Lung (tissue), 11 donors: ENCODE measurements at regions not wholly inside any gene's neighbourhood (a gene's known extent, or its start where the extent isn't known, plus 50 kb on each side); places are given as distances from the start of the nearest gene placed in this dataset.

Experiments
- ATAC-seq: fragments of 200-7000 bp; cut with Tn5 transposase; one replicate; pipeline ENCODE4 v1.9.1; 2020; ENCODE audit warnings: moderate number of reproducible peaks; ENCODE audit not compliant: insufficient read depth, low FRiP score
- DNase-seq, 3 donors: peaks; one replicate each; pipeline ENCODE4 v3.0.0-alpha.2; 2013 to 2017
- H3K27ac ChIP-seq, 2 donors: one replicate each; pipeline ENCODE4 v1.5.1; 2013; ENCODE audit warnings: mild to moderate bottlenecking in 2 of 2, moderate library complexity in 2 of 2, control low read depth in 1 of 2, inconsistent platforms in 1 of 2, low read depth in 1 of 2, low read length in 1 of 2
- H3K27me3 ChIP-seq, 3 donors: one replicate each; pipeline ENCODE4 v1.5.1; 2013; ENCODE audit warnings: low read length in 2 of 3; ENCODE audit not compliant: control insufficient read depth in 3 of 3, insufficient read depth in 3 of 3
- H3K36me3 ChIP-seq, 4 donors: one replicate each; pipeline ENCODE4 v1.5.1; 2013; ENCODE audit warnings: low read length in 4 of 4, mild to moderate bottlenecking in 1 of 4, moderate library complexity in 1 of 4; ENCODE audit not compliant: control insufficient read depth in 4 of 4, insufficient read depth in 4 of 4
- H3K4me1 ChIP-seq, 5 donors: one replicate each; pipeline ENCODE4 v1.5.1; 2013; ENCODE audit warnings: low read length in 5 of 5, mild to moderate bottlenecking in 2 of 5, moderate library complexity in 1 of 5; ENCODE audit not compliant: control insufficient read depth in 5 of 5, insufficient read depth in 5 of 5
- H3K4me3 ChIP-seq: one replicate; pipeline ENCODE4 v1.5.1; 2013; ENCODE audit warnings: mild to moderate bottlenecking, control low read depth, moderate library complexity
- H3K9ac ChIP-seq, 2 donors: one replicate each; pipeline ENCODE4 v1.5.1; 2013; ENCODE audit warnings: low read length in 2 of 2, control low read depth in 1 of 2; ENCODE audit not compliant: insufficient read depth in 1 of 2
- H3K9me3 ChIP-seq, 4 donors: one replicate each; pipeline ENCODE4 v1.5.1; 2013; ENCODE audit warnings: low read length in 3 of 4, mild to moderate bottlenecking in 1 of 4, moderate library complexity in 1 of 4; ENCODE audit not compliant: control insufficient read depth in 4 of 4, insufficient read depth in 3 of 4
- WGBS, 2 donors: extraction: QIAGEN DNeasy Blood & Tissue Kit; methylation state at CpG; one replicate each; pipeline ENCODE4 v1.1.7; 2013; 5-methylcytosine and 5-hydroxymethylcytosine counted together
- TF ChIP-seq, protein P1 (sequence below): IDR thresholded peaks from 2 replicates; pipeline ENCODE4 v1.5.1; 2012; ENCODE audit warnings: mild to moderate bottlenecking; ENCODE audit errors: control extremely low read depth, extremely low read depth
- donor health status: control.
- donor health status: control.
- donor health status: Bipolar disorder and iron deficiency.
- donor health status: healthy.
- donor health status: DM: yes; HTN: yes; CAD: no.

DNA sequence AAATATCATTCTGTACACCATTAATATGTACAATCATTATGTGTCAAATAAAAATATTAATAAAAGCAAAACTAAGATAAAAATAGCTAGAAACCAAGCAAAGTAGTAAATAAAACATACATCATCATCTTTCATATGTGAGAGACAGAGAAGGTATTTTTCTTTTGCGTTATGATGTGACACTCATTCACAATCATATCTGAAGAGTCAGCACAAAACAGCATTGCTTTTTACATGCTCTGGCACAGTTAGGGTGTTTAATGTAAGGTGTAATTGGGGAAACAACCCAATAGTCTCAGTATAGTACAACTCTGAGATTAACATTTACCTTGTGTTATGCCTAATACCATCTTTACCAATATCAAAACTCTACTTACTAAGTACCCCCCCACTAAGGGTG, 376.6 kb downstream of the TMA16 start:
- Histone ChIP-seq H3K9me3 (no peaks in the 10 kb centered on the region), H3K27ac (no peak overlapping the region), H3K36me3 (no peaks in the 10 kb centered on the region), H3K9ac (no peak overlapping the region), H3K4me3 (no peak overlapping the region), H3K4me1 (no peaks in the 10 kb centered on the region), H3K27me3 (no peaks in the 10 kb centered on the region)
- WGBS, 2 donors: 87 to 91% methylated on average over 1 of the region's 1 CpG
- TF ChIP-seq, protein P1, sequence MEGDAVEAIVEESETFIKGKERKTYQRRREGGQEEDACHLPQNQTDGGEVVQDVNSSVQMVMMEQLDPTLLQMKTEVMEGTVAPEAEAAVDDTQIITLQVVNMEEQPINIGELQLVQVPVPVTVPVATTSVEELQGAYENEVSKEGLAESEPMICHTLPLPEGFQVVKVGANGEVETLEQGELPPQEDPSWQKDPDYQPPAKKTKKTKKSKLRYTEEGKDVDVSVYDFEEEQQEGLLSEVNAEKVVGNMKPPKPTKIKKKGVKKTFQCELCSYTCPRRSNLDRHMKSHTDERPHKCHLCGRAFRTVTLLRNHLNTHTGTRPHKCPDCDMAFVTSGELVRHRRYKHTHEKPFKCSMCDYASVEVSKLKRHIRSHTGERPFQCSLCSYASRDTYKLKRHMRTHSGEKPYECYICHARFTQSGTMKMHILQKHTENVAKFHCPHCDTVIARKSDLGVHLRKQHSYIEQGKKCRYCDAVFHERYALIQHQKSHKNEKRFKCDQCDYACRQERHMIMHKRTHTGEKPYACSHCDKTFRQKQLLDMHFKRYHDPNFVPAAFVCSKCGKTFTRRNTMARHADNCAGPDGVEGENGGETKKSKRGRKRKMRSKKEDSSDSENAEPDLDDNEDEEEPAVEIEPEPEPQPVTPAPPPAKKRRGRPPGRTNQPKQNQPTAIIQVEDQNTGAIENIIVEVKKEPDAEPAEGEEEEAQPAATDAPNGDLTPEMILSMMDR: no peak
- ATAC-seq (no peak), DNase-seq (no peak)

DNA sequence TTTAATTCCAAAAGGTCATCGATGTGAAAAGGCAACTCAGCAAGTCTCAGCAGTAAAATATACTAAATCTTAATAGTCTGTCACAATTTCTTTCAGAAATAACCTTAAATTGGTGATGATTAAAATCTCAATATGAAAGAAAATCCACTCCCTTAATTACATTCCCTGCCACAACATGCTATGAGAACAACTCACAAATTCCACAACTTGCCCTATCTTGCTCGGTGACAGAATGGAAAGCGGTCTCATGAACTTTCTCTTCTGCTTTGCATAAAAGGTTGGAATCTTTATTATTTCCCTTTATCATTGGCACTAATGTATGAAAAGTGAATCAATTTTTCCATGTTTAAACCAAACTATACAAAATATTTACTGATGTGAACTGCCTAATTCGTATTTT, 380.8 kb downstream of the TMA16 start:
- Histone ChIP-seq H3K9me3 (no peaks in the 10 kb centered on the region), H3K27ac (no peak overlapping the region), H3K4me3 (no peak overlapping the region), H3K4me1 (no peaks in the 10 kb centered on the region), H3K36me3 (no peaks in the 10 kb centered on the region), H3K9ac (no peak overlapping the region), H3K27me3 (no peaks in the 10 kb centered on the region)
- 88 to 89% methylated on average over 4 of the region's 4 CpGs for WGBS, 2 donors
- DNase-seq: no peak
- TF ChIP-seq, protein P1: no peak
- no peak for ATAC-seq

DNA sequence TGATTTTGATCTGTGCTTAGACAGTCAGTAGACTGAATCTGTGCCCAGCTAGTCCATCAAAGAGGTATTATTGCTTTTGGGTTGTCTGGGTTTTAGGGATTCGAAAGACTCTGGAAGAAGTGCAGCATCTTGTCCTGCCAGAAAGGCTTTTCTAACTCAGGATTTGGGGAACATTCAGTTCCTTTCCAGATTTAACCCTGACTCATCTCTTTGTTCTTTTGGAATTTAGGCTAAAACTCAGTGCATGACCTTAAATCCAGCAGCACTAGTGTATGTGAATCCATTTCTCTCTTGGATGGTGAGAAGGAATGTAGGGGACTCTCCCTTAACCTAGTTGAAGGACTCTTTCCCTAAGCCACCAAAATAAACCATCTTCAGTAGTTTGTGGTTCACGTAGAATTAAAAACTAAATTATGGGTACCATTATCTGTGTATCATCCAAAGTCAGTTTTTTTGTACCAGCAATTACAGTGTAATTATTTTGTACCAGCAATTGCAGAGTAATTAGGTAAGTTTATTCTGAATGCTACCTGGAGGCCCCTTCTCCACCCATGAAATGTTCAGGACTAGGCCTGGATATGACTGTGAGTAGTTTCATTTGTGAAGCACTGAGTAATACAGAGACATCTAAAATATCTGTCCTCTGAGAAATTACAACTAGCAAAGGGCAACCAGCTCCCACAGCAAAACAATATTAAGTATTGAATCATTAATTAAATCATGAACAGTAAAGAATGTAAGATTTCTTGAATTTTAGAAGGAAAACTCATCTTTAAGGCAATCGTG, 384.0 kb downstream of the TMA16 start:
- no peak for ATAC-seq
- Histone ChIP-seq H3K9ac (no peak overlapping the region), H3K27me3 (no peaks in the 10 kb centered on the region), H3K9me3 (no peaks in the 10 kb centered on the region), H3K4me3 (no peak overlapping the region), H3K27ac (no peak overlapping the region), H3K4me1 (no peaks in the 10 kb centered on the region), H3K36me3 (no peaks in the 10 kb centered on the region)
- TF ChIP-seq, protein P1: no peak
- WGBS, 2 donors: 89 to 90% methylated on average over 3 of the region's 3 CpGs
- no peak for DNase-seq

DNA sequence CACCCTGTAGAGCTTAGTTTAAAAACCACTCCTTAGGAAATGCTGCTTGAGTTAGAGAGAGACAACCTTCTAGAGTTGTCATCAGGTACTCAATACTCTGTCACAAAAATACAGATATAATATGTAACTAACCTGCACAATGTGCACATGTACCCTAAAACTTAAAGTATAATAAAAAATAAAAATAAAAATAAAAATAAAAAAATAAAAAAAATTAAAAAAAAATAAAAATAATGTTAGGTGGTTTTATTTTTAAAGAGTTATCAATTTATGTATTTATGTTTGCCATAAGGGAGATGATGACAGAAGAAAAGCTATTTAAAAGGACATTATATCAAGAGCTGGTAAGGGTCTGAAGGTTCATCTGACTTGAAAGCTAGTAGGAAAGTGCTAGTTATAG, 397.9 kb downstream of the TMA16 start:
- ATAC-seq (no peak), DNase-seq (no peak)
- no peak overlapping the region for H3K9ac ChIP-seq
- no peaks in the 10 kb centered on the region for H3K36me3 ChIP-seq
- H3K4me1 ChIP-seq: no peaks in the 10 kb centered on the region
- H3K27ac ChIP-seq: no peak overlapping the region
- H3K9me3 ChIP-seq: peaks cover 0 to 1% (median 0%) of the 10 kb centered on the region in 4 donors
- no peaks in the 10 kb centered on the region for H3K27me3 ChIP-seq
- TF ChIP-seq, protein P1: no peak
- no peak overlapping the region for H3K4me3 ChIP-seq
